ENCODE measurements at regions not wholly inside any gene's neighbourhood (a gene's known extent, or its start where the extent isn't known, plus 50 kb on each side); places are given as distances from the start of the nearest gene placed in this dataset.
"Not testable (repeated sequence)": the region's sequence is repeated elsewhere in the genome, so short reads cannot be mapped to it uniquely, and the experiment has no call there.

- Mint-ChIP-seq H3K27ac (peak overlapping the region in 2 of 3 donors; percentile 6 to 64), H3K36me3 (peaks cover 4% of the 10 kb centered on the region), H3K4me1 (peaks cover 5 to 18% (median 6%) of the 10 kb centered on the region in 3 donors), H3K9me3 (peaks cover 0 to 4% (median 0%) of the 10 kb centered on the region in 3 donors), H3K27me3 (no peaks in the 10 kb centered on the region), H3K4me3 (peak overlapping the region in 3 of 4 donors; percentile 97 to 99 (median 99))
Measured at GRCh38 chr19:20422216-20423205, 143.1 kb downstream of the ZNF737 start.

- Mint-ChIP-seq H3K9me3 (peaks cover 0 to 4% (median 0%) of the 10 kb centered on the region in 3 donors), H3K4me3 (no peak overlapping the region), H3K27me3 (no peaks in the 10 kb centered on the region), H3K27ac (no peak overlapping the region), H3K4me1 (no peaks in the 10 kb centered on the region), H3K36me3 (peaks cover 12% of the 10 kb centered on the region)
Measured at GRCh38 chr19:20416661-20417060, 148.9 kb downstream of the ZNF737 start.

GRCh38 chr19:20414120-20414519 lies 151.5 kb downstream of the ZNF737 start:
- Mint-ChIP-seq H3K4me1 (no peaks in the 10 kb centered on the region), H3K27me3 (no peaks in the 10 kb centered on the region), H3K36me3 (peaks cover 15% of the 10 kb centered on the region), H3K27ac (no peak overlapping the region), H3K9me3 (peaks cover 0 to 2% (median 0%) of the 10 kb centered on the region in 3 donors), H3K4me3 (no peak overlapping the region)

- no peak overlapping the region for H3K4me3 Mint-ChIP-seq
- H3K27me3 Mint-ChIP-seq, result no peaks in the 10 kb centered on the region
- H3K36me3 Mint-ChIP-seq, result peaks cover 16% of the 10 kb centered on the region
- peaks cover 0 to 2% (median 2%) of the 10 kb centered on the region in 3 donors for H3K9me3 Mint-ChIP-seq
- no peak overlapping the region for H3K27ac Mint-ChIP-seq
- no peaks in the 10 kb centered on the region for H3K4me1 Mint-ChIP-seq
Measured at GRCh38 chr19:20413705-20414104, 151.9 kb downstream of the ZNF737 start.

GRCh38 chr19:20412846-20413245 lies 152.7 kb downstream of the ZNF737 start:
- Mint-ChIP-seq H3K27ac (peak overlapping the region in 1 of 3 donors; percentile 73), H3K4me1 (peaks cover 0 to 2% (median 0%) of the 10 kb centered on the region in 3 donors), H3K9me3 (peaks cover 0 to 7% (median 2%) of the 10 kb centered on the region in 3 donors), H3K36me3 (peaks cover 19% of the 10 kb centered on the region), H3K4me3 (no peak overlapping the region), H3K27me3 (no peaks in the 10 kb centered on the region)

- no peak overlapping the region for H3K27ac Mint-ChIP-seq
- no peaks in the 10 kb centered on the region for H3K27me3 Mint-ChIP-seq
- H3K9me3 Mint-ChIP-seq, result peaks cover 15 to 28% (median 22%) of the 10 kb centered on the region in 3 donors
- no peak overlapping the region for H3K4me3 Mint-ChIP-seq
- H3K4me1 Mint-ChIP-seq, result no peaks in the 10 kb centered on the region
- peaks cover 7% of the 10 kb centered on the region for H3K36me3 Mint-ChIP-seq
Measured at GRCh38 chr19:20397292-20397691, 168.3 kb downstream of the ZNF737 start.

- Mint-ChIP-seq H3K4me1 (no peaks in the 10 kb centered on the region), H3K36me3 (peaks cover under 1% of the 10 kb centered on the region), H3K4me3 (peak overlapping the region in 1 of 4 donors; percentile 33), H3K27me3 (no peaks in the 10 kb centered on the region), H3K27ac (no peak overlapping the region), H3K9me3 (peaks cover 2 to 18% (median 15%) of the 10 kb centered on the region in 3 donors)
Measured at GRCh38 chr19:20388706-20389225, 176.8 kb downstream of the ZNF737 start.

GRCh38 chr19:20385061-20385460 lies 180.5 kb downstream of the ZNF737 start:
- no peak overlapping the region for H3K4me3 Mint-ChIP-seq
- H3K27me3 Mint-ChIP-seq, result no peaks in the 10 kb centered on the region
- no peak overlapping the region for H3K27ac Mint-ChIP-seq
- H3K9me3 Mint-ChIP-seq, result peaks cover 2 to 25% (median 14%) of the 10 kb centered on the region in 3 donors
- no peaks in the 10 kb centered on the region for H3K4me1 Mint-ChIP-seq
- H3K36me3 Mint-ChIP-seq, result peaks cover 4% of the 10 kb centered on the region

- H3K27ac Mint-ChIP-seq, result no peak overlapping the region
- H3K4me3 Mint-ChIP-seq, result no peak overlapping the region
- H3K9me3 Mint-ChIP-seq, result peaks cover 0 to 8% (median 5%) of the 10 kb centered on the region in 3 donors
- no peaks in the 10 kb centered on the region for H3K27me3 Mint-ChIP-seq
- H3K4me1 Mint-ChIP-seq, result no peaks in the 10 kb centered on the region
- H3K36me3 Mint-ChIP-seq, result no peaks in the 10 kb centered on the region
Measured at GRCh38 chr19:20371911-20372310, 193.7 kb downstream of the ZNF737 start.

- H3K27me3 Mint-ChIP-seq, H3K36me3 Mint-ChIP-seq, H3K9me3 Mint-ChIP-seq, H3K4me3 Mint-ChIP-seq, H3K4me1 Mint-ChIP-seq, H3K27ac Mint-ChIP-seq: not testable (repeated sequence)
Measured at GRCh38 chr19:20371304-20371703, 194.3 kb downstream of the ZNF737 start.

- Mint-ChIP-seq H3K4me3 (no peak overlapping the region), H3K27ac (no peak overlapping the region), H3K9me3 (peaks cover 0 to 7% (median 5%) of the 10 kb centered on the region in 3 donors), H3K4me1 (peaks cover 0 to under 1% (median 0%) of the 10 kb centered on the region in 3 donors), H3K27me3 (peaks cover 1% of the 10 kb centered on the region), H3K36me3 (no peaks in the 10 kb centered on the region)
Measured at GRCh38 chr19:20367811-20368294, 197.7 kb downstream of the ZNF737 start.

- Mint-ChIP-seq H3K27me3 (peaks cover 1% of the 10 kb centered on the region), H3K9me3 (peaks cover 0 to 12% (median 6%) of the 10 kb centered on the region in 3 donors), H3K4me1 (peaks cover 0 to 2% (median 0%) of the 10 kb centered on the region in 3 donors), H3K36me3 (peaks cover 3% of the 10 kb centered on the region), H3K27ac (no peak overlapping the region), H3K4me3 (no peak overlapping the region)
Measured at GRCh38 chr19:20365146-20365545, 198.1 kb downstream of the ZNF486 start.

- Mint-ChIP-seq H3K9me3 (peaks cover 9 to 19% (median 17%) of the 10 kb centered on the region in 3 donors), H3K4me1 (peaks cover 0 to 2% (median 0%) of the 10 kb centered on the region in 3 donors), H3K4me3 (peak overlapping the region in 1 of 4 donors; percentile 61), H3K36me3 (peaks cover 3% of the 10 kb centered on the region), H3K27me3 (peaks cover 1% of the 10 kb centered on the region), H3K27ac (no peak overlapping the region)
Measured at GRCh38 chr19:20359933-20360720, 193.1 kb downstream of the ZNF486 start.

GRCh38 chr19:20358841-20359465 lies 191.9 kb downstream of the ZNF486 start:
- not testable (repeated sequence) for H3K4me1 Mint-ChIP-seq, H3K4me3 Mint-ChIP-seq, H3K27ac Mint-ChIP-seq, H3K36me3 Mint-ChIP-seq, H3K27me3 Mint-ChIP-seq
- H3K9me3 Mint-ChIP-seq, result peaks cover 9 to 17% (median 16%) of the 10 kb centered on the region in 3 donors
